ENCODE measurements at regions not wholly inside any gene's neighbourhood (a gene's known extent, or its start where the extent isn't known, plus 50 kb on each side); places are given as distances from the start of the nearest gene placed in this dataset.
"Not testable (repeated sequence)": the region's sequence is repeated elsewhere in the genome, so short reads cannot be mapped to it uniquely, and the experiment has no call there.

DNA sequence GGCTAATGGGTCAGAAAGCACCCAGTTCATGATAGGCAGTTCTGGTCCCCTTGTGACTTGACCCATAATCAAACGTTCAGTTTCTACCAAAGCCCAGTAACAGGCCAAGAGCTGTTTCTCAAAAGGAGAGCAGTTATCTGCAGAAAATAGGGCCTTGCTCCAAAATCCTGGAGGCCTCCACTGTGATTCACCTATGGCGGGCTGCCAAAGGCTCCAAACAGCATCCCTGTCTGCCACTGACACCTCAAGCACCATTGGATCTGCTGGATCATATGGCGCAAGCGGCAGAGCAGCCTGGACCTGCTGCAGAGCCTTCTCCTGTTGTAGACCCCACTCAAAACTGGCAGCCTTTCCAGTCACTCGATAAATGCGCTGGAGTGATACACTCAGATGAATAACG lies 181.6 kb upstream of the THUMPD2 start:
- FAIRE-seq; H4K20me1 ChIP-seq (replicated peaks; ENCODE audit: control insufficient read depth, insufficient read depth, low read length); H3K4me1 ChIP-seq (replicated peaks in 1 of 2; ENCODE audit: control insufficient read depth in 2 of 2, insufficient read depth in 2 of 2, low read length in 2 of 2); intact Hi-C loops (cut with micrococcal nuclease); H2AFZ ChIP-seq (ENCODE audit: low read depth, low read length); in situ Hi-C loops (cut with MboI); CTCF ChIA-PET (ENCODE audit: low intra/inter-chr PET ratio); H3K27ac ChIP-seq (ENCODE audit: extremely low read depth, low read depth, low read length); DNase-seq (ENCODE audit: extremely low read depth in 1 of 4, low spot score in 3 of 4); POLR2A ChIA-PET; H3K9ac ChIP-seq (ENCODE audit: insufficient read depth in 1 of 2, low read depth in 2 of 2, low read length in 2 of 2); H3K9me1 ChIP-seq (ENCODE audit: control insufficient read depth, insufficient read depth, low read length); H3K9me3 ChIP-seq (replicated peaks; ENCODE audit: control insufficient read depth, insufficient read depth, low read depth, low read length); ATAC-seq; H3K4me3 ChIP-seq; H3K4me2 ChIP-seq (ENCODE audit: insufficient read depth, low read length); H3K36me3 ChIP-seq (ENCODE audit: control insufficient read depth, insufficient read depth, low read length); H3K27me3 ChIP-seq (ENCODE audit: control insufficient read depth in 2 of 2, insufficient read depth in 2 of 2, low read length in 2 of 2); H3K79me2 ChIP-seq (ENCODE audit: control insufficient read depth, insufficient read depth, low read length); BruUV-seq (replicated peaks): not testable (repeated sequence)
- 0% methylated on average over 7 of the region's 7 CpGs for WGBS (ENCODE audit: insufficient coverage, low coverage, missing lambda C conversion rate)

DNA sequence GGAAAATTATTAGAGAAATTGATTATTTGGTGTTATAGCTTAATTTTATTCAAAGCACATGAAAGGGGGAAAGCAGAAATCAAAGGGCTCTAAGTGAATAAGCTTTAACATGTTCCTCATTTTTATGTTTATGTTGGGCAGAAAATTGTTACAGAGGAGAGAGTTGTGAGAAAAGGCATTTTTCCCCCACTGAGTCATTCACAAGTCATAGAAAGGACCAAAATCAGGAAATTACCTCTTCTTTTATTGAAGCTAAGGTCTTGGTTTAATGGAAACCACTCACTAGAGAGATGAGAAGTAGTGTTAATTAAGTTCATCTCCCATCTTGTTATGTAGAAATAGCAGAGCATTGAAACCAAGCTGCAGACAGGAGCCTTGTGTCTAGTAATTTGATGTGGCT lies 175.3 kb upstream of the THUMPD2 start:
- FAIRE-seq (no peak), ATAC-seq (no peak), DNase-seq (ENCODE audit: extremely low read depth in 1 of 4, low spot score in 3 of 4) (no peak)
- Histone ChIP-seq H3K27me3 (ENCODE audit: control insufficient read depth in 2 of 2, insufficient read depth in 2 of 2, low read length in 2 of 2) (no peaks in the 10 kb centered on the region), H3K9ac (ENCODE audit: insufficient read depth in 1 of 2, low read depth in 2 of 2, low read length in 2 of 2) (no peak overlapping the region), H3K4me3 (no peak overlapping the region), H3K4me1 (replicated peaks in 1 of 2; ENCODE audit: control insufficient read depth in 2 of 2, insufficient read depth in 2 of 2, low read length in 2 of 2) (no peaks in the 10 kb centered on the region), H2AFZ (ENCODE audit: low read depth, low read length) (no peak overlapping the region), H4K20me1 (replicated peaks; ENCODE audit: control insufficient read depth, insufficient read depth, low read length) (no peaks in the 10 kb centered on the region), H3K9me1 (ENCODE audit: control insufficient read depth, insufficient read depth, low read length) (no peaks in the 10 kb centered on the region), H3K27ac (ENCODE audit: extremely low read depth, low read depth, low read length) (no peak overlapping the region), H3K9me3 (replicated peaks; ENCODE audit: control insufficient read depth, insufficient read depth, low read depth, low read length) (no peaks in the 10 kb centered on the region), H3K4me2 (ENCODE audit: insufficient read depth, low read length) (no peak overlapping the region), H3K36me3 (ENCODE audit: control insufficient read depth, insufficient read depth, low read length) (no peaks in the 10 kb centered on the region), H3K79me2 (ENCODE audit: control insufficient read depth, insufficient read depth, low read length) (no peaks in the 10 kb centered on the region)
- intact Hi-C loops (cut with micrococcal nuclease) (no loop called here), in situ Hi-C loops (cut with MboI) (no loop called here)
- POLR2A ChIA-PET: no interaction called here
- TF ChIP-seq EP300 (IDR thresholded peaks at IDR 0.05; ENCODE audit: low read length): no peak
- TF ChIP-seq TFAM (CRISPR knock-in tag; conservative IDR thresholded peaks at IDR 0.05): no peak
- no peak for TF ChIP-seq MCM7 (IDR thresholded peaks at IDR 0.05)
- TF ChIP-seq, protein P1, sequence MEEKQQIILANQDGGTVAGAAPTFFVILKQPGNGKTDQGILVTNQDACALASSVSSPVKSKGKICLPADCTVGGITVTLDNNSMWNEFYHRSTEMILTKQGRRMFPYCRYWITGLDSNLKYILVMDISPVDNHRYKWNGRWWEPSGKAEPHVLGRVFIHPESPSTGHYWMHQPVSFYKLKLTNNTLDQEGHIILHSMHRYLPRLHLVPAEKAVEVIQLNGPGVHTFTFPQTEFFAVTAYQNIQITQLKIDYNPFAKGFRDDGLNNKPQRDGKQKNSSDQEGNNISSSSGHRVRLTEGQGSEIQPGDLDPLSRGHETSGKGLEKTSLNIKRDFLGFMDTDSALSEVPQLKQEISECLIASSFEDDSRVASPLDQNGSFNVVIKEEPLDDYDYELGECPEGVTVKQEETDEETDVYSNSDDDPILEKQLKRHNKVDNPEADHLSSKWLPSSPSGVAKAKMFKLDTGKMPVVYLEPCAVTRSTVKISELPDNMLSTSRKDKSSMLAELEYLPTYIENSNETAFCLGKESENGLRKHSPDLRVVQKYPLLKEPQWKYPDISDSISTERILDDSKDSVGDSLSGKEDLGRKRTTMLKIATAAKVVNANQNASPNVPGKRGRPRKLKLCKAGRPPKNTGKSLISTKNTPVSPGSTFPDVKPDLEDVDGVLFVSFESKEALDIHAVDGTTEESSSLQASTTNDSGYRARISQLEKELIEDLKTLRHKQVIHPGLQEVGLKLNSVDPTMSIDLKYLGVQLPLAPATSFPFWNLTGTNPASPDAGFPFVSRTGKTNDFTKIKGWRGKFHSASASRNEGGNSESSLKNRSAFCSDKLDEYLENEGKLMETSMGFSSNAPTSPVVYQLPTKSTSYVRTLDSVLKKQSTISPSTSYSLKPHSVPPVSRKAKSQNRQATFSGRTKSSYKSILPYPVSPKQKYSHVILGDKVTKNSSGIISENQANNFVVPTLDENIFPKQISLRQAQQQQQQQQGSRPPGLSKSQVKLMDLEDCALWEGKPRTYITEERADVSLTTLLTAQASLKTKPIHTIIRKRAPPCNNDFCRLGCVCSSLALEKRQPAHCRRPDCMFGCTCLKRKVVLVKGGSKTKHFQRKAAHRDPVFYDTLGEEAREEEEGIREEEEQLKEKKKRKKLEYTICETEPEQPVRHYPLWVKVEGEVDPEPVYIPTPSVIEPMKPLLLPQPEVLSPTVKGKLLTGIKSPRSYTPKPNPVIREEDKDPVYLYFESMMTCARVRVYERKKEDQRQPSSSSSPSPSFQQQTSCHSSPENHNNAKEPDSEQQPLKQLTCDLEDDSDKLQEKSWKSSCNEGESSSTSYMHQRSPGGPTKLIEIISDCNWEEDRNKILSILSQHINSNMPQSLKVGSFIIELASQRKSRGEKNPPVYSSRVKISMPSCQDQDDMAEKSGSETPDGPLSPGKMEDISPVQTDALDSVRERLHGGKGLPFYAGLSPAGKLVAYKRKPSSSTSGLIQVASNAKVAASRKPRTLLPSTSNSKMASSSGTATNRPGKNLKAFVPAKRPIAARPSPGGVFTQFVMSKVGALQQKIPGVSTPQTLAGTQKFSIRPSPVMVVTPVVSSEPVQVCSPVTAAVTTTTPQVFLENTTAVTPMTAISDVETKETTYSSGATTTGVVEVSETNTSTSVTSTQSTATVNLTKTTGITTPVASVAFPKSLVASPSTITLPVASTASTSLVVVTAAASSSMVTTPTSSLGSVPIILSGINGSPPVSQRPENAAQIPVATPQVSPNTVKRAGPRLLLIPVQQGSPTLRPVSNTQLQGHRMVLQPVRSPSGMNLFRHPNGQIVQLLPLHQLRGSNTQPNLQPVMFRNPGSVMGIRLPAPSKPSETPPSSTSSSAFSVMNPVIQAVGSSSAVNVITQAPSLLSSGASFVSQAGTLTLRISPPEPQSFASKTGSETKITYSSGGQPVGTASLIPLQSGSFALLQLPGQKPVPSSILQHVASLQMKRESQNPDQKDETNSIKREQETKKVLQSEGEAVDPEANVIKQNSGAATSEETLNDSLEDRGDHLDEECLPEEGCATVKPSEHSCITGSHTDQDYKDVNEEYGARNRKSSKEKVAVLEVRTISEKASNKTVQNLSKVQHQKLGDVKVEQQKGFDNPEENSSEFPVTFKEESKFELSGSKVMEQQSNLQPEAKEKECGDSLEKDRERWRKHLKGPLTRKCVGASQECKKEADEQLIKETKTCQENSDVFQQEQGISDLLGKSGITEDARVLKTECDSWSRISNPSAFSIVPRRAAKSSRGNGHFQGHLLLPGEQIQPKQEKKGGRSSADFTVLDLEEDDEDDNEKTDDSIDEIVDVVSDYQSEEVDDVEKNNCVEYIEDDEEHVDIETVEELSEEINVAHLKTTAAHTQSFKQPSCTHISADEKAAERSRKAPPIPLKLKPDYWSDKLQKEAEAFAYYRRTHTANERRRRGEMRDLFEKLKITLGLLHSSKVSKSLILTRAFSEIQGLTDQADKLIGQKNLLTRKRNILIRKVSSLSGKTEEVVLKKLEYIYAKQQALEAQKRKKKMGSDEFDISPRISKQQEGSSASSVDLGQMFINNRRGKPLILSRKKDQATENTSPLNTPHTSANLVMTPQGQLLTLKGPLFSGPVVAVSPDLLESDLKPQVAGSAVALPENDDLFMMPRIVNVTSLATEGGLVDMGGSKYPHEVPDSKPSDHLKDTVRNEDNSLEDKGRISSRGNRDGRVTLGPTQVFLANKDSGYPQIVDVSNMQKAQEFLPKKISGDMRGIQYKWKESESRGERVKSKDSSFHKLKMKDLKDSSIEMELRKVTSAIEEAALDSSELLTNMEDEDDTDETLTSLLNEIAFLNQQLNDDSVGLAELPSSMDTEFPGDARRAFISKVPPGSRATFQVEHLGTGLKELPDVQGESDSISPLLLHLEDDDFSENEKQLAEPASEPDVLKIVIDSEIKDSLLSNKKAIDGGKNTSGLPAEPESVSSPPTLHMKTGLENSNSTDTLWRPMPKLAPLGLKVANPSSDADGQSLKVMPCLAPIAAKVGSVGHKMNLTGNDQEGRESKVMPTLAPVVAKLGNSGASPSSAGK (IDR thresholded peaks at IDR 0.05): no peak
- CTCF ChIA-PET (ENCODE audit: low intra/inter-chr PET ratio): no interaction called here
- BruUV-seq (replicated peaks): no TSS peak
